ENCODE measurements at regions not wholly inside any gene's neighbourhood (a gene's known extent, or its start where the extent isn't known, plus 50 kb on each side); places are given as distances from the start of the nearest gene placed in this dataset.

GRCh38 chr1:188261849-188262248 is 1433.1 kb downstream of the PLA2G4A start:
- TF ChIP-seq CTCF (IDR thresholded peaks at IDR 0.05): no peak
- H3K27ac ChIP-seq: no peak overlapping the region
- no peak overlapping the region for H3K4me3 ChIP-seq (ENCODE audit: low read depth in 1 of 2, low read length in 1 of 2)
- no peaks in the 10 kb centered on the region for H3K9me3 ChIP-seq
- H3K4me1 ChIP-seq (ENCODE audit: control insufficient read depth in 1 of 2, insufficient read depth in 1 of 2, low read depth in 1 of 2, low read length in 1 of 2): no peaks in the 10 kb centered on the region
- H3K36me3 ChIP-seq: no peaks in the 10 kb centered on the region
- no peaks in the 10 kb centered on the region for H3K27me3 ChIP-seq

GRCh38 chr1:188269956-188270355 is 1441.2 kb downstream of the PLA2G4A start:
- Histone ChIP-seq H3K9me3 (no peaks in the 10 kb centered on the region), H3K4me1 (ENCODE audit: control insufficient read depth in 1 of 2, insufficient read depth in 1 of 2, low read depth in 1 of 2, low read length in 1 of 2) (no peaks in the 10 kb centered on the region), H3K4me3 (ENCODE audit: low read depth in 1 of 2, low read length in 1 of 2) (no peak overlapping the region), H3K36me3 (no peaks in the 10 kb centered on the region), H3K27me3 (no peaks in the 10 kb centered on the region), H3K27ac (no peak overlapping the region)
- no peak for TF ChIP-seq CTCF (IDR thresholded peaks at IDR 0.05)

GRCh38 chr1:188270497-188270896 is 1441.7 kb downstream of the PLA2G4A start:
- TF ChIP-seq CTCF (IDR thresholded peaks at IDR 0.05): no peak
- Histone ChIP-seq H3K27ac (no peak overlapping the region), H3K4me3 (ENCODE audit: low read depth in 1 of 2, low read length in 1 of 2) (no peak overlapping the region), H3K4me1 (ENCODE audit: control insufficient read depth in 1 of 2, insufficient read depth in 1 of 2, low read depth in 1 of 2, low read length in 1 of 2) (no peaks in the 10 kb centered on the region), H3K27me3 (no peaks in the 10 kb centered on the region), H3K9me3 (no peaks in the 10 kb centered on the region), H3K36me3 (no peaks in the 10 kb centered on the region)

GRCh38 chr1:188277771-188278170 is 1449.0 kb downstream of the PLA2G4A start:
- Histone ChIP-seq H3K27ac (no peak overlapping the region), H3K36me3 (no peaks in the 10 kb centered on the region), H3K27me3 (no peaks in the 10 kb centered on the region), H3K4me3 (ENCODE audit: low read depth in 1 of 2, low read length in 1 of 2) (no peak overlapping the region), H3K4me1 (ENCODE audit: control insufficient read depth in 1 of 2, insufficient read depth in 1 of 2, low read depth in 1 of 2, low read length in 1 of 2) (no peaks in the 10 kb centered on the region), H3K9me3 (no peaks in the 10 kb centered on the region)
- TF ChIP-seq CTCF (IDR thresholded peaks at IDR 0.05): no peak

GRCh38 chr1:188281921-188282320 is 1453.2 kb downstream of the PLA2G4A start:
- Histone ChIP-seq H3K9me3 (no peaks in the 10 kb centered on the region), H3K27ac (no peak overlapping the region), H3K36me3 (no peaks in the 10 kb centered on the region), H3K4me1 (ENCODE audit: control insufficient read depth in 1 of 2, insufficient read depth in 1 of 2, low read depth in 1 of 2, low read length in 1 of 2) (no peaks in the 10 kb centered on the region), H3K27me3 (no peaks in the 10 kb centered on the region), H3K4me3 (ENCODE audit: low read depth in 1 of 2, low read length in 1 of 2) (no peak overlapping the region)
- TF ChIP-seq CTCF (IDR thresholded peaks at IDR 0.05): no peak

- Histone ChIP-seq H3K4me3 (ENCODE audit: low read depth in 1 of 2, low read length in 1 of 2) (no peak overlapping the region), H3K4me1 (ENCODE audit: control insufficient read depth in 1 of 2, insufficient read depth in 1 of 2, low read depth in 1 of 2, low read length in 1 of 2) (no peaks in the 10 kb centered on the region)
- no peak for TF ChIP-seq CTCF (IDR thresholded peaks at IDR 0.05)
These were observed 1466.4 kb downstream of the PLA2G4A start for GRCh38 chr1:188295157-188295556.

More at GRCh38 chr1:188295157-188295556, 1466.4 kb downstream of the PLA2G4A start:
- H3K27me3 ChIP-seq: no peaks in the 10 kb centered on the region
- H3K9me3 ChIP-seq: no peaks in the 10 kb centered on the region
- H3K36me3 ChIP-seq: no peaks in the 10 kb centered on the region
- no peak overlapping the region for H3K27ac ChIP-seq

Measured in neutrophil (primary cell).